ENCODE measurements at regions not wholly inside any gene's neighbourhood (a gene's known extent, or its start where the extent isn't known, plus 50 kb on each side); places are given as distances from the start of the nearest gene placed in this dataset.
A peak's percentile ranks its signal among the peaks of the same experiment; 100 is the strongest.

GRCh38 chr9:107425101-107426025 is 64.2 kb downstream of the KLF4 start:
- no TSS peak for BruUV-seq (replicated peaks)
- ChIA-PET POLR2A (ENCODE audit: low non-redundant PET) (no interaction called here), CTCF (interaction anchor here (0.6 to 1.3 kb wide), 8 partner anchors 59 to 1499 kb away, joined by 3 to 5 read pairs (median 3); no protein-coding TSS in a partner anchor)
- no peak overlapping the region for H3K4me3 ChIP-seq (ENCODE audit: low read depth, low read length, poor library complexity, severe bottlenecking)
- no peaks in the 10 kb centered on the region for H3K4me1 ChIP-seq (ENCODE audit: insufficient read depth, low read length, poor library complexity, severe bottlenecking)
- no peaks in the 10 kb centered on the region for H3K36me3 ChIP-seq (ENCODE audit: insufficient read depth, low read length, poor library complexity, severe bottlenecking)
- DNase-seq (ENCODE audit: low spot score) = peak; percentile 73
- intact Hi-C loops (cut with micrococcal nuclease; ENCODE audit: unreplicated experiment) = loop anchor here (5.0 kb wide), 1 partner anchor 697 kb away; no protein-coding TSS in a partner anchor
- H3K27ac ChIP-seq (ENCODE audit: low read depth, low read length, poor library complexity, severe bottlenecking) = no peak overlapping the region
- H3K27me3 ChIP-seq (replicated peaks; ENCODE audit: insufficient read depth, low read depth, low read length, poor library complexity) = no peaks in the 10 kb centered on the region
- TF ChIP-seq CTCF (conservative IDR thresholded peaks at IDR 0.05; ENCODE audit: low read depth, low read length) (peak; percentile 96), EZH2 (IDR thresholded peaks at IDR 0.05; ENCODE audit: borderline replicate concordance, low read depth, low read length, poor library complexity, severe bottlenecking) (no peak)
- H3K9me3 ChIP-seq (ENCODE audit: low read depth, low read length, poor library complexity, severe bottlenecking) = no peaks in the 10 kb centered on the region

GRCh38 chr9:107423540-107423939 is 66.0 kb downstream of the KLF4 start:
- CTCF ChIA-PET = interaction anchor here (0.6 kb wide), 1 partner anchor 138 kb away, joined by 8 read pairs; no protein-coding TSS in a partner anchor
- H3K4me3 ChIP-seq (ENCODE audit: low read depth, low read length, poor library complexity, severe bottlenecking) = no peak overlapping the region
- TF ChIP-seq EZH2 (IDR thresholded peaks at IDR 0.05; ENCODE audit: borderline replicate concordance, low read depth, low read length, poor library complexity, severe bottlenecking) (no peak), CTCF (conservative IDR thresholded peaks at IDR 0.05; ENCODE audit: low read depth, low read length) (no peak)
- POLR2A ChIA-PET (ENCODE audit: low non-redundant PET) = no interaction called here
- intact Hi-C loops (cut with micrococcal nuclease; ENCODE audit: unreplicated experiment) = loop anchor here (2.0 to 5.0 kb wide), 2 partner anchors 64 to 1337 kb away; partner anchors contain the start of gene KLF4
- no peak overlapping the region for H3K27ac ChIP-seq (ENCODE audit: low read depth, low read length, poor library complexity, severe bottlenecking)
- no peaks in the 10 kb centered on the region for H3K9me3 ChIP-seq (ENCODE audit: low read depth, low read length, poor library complexity, severe bottlenecking)
- BruUV-seq (replicated peaks) = no TSS peak
- H3K27me3 ChIP-seq (replicated peaks; ENCODE audit: insufficient read depth, low read depth, low read length, poor library complexity) = no peaks in the 10 kb centered on the region
- DNase-seq (ENCODE audit: low spot score) = no peak
- H3K36me3 ChIP-seq (ENCODE audit: insufficient read depth, low read length, poor library complexity, severe bottlenecking) = no peaks in the 10 kb centered on the region
- no peaks in the 10 kb centered on the region for H3K4me1 ChIP-seq (ENCODE audit: insufficient read depth, low read length, poor library complexity, severe bottlenecking)

GRCh38 chr9:107422189-107423185 is 67.1 kb downstream of the KLF4 start:
- no peak overlapping the region for H3K27ac ChIP-seq (ENCODE audit: low read depth, low read length, poor library complexity, severe bottlenecking)
- CTCF ChIA-PET = interaction anchor here (0.6 to 1.5 kb wide), 4 partner anchors 10 to 1144 kb away, joined by 3 to 5 read pairs (median 4); no protein-coding TSS in a partner anchor
- no TSS peak for BruUV-seq (replicated peaks)
- TF ChIP-seq CTCF (conservative IDR thresholded peaks at IDR 0.05; ENCODE audit: low read depth, low read length) (peak; percentile 76), EZH2 (IDR thresholded peaks at IDR 0.05; ENCODE audit: borderline replicate concordance, low read depth, low read length, poor library complexity, severe bottlenecking) (no peak)
- no peaks in the 10 kb centered on the region for H3K27me3 ChIP-seq (replicated peaks; ENCODE audit: insufficient read depth, low read depth, low read length, poor library complexity)
- no peak overlapping the region for H3K4me3 ChIP-seq (ENCODE audit: low read depth, low read length, poor library complexity, severe bottlenecking)
- H3K9me3 ChIP-seq (ENCODE audit: low read depth, low read length, poor library complexity, severe bottlenecking) = no peaks in the 10 kb centered on the region
- H3K4me1 ChIP-seq (ENCODE audit: insufficient read depth, low read length, poor library complexity, severe bottlenecking) = no peaks in the 10 kb centered on the region
- peak; percentile 82 for DNase-seq (ENCODE audit: low spot score)
- POLR2A ChIA-PET (ENCODE audit: low non-redundant PET) = no interaction called here
- intact Hi-C loops (cut with micrococcal nuclease; ENCODE audit: unreplicated experiment) = loop anchor here (1.0 to 5.0 kb wide), 3 partner anchors 65 to 1338 kb away; partner anchors contain the start of gene KLF4
- no peaks in the 10 kb centered on the region for H3K36me3 ChIP-seq (ENCODE audit: insufficient read depth, low read length, poor library complexity, severe bottlenecking)
